Esophagus squamous epithelium (tissue), 5 donors: ENCODE measurements at regions not wholly inside any gene's neighbourhood (a gene's known extent, or its start where the extent isn't known, plus 50 kb on each side); places are given as distances from the start of the nearest gene placed in this dataset.

ENCODE experiments used
- DNase-seq: peaks from one replicate; lab custom pipeline; 2025; lab: John Stamatoyannopoulos, UW
- H3K27ac ChIP-seq, 4 donors: fragments of 200-600 bp; sonication (generic); one replicate each; pipeline ENCODE4 v1.5.1; 2016 to 2019; ENCODE audit warnings: mild to moderate bottlenecking in 1 of 4
- H3K27me3 ChIP-seq, 4 donors: fragments of 200-600 bp; sonication (generic); 1 replicate in 3 of 4; 2 replicates in 1 of 4; pipeline versions ENCODE4 v1.5.1 to v1.6.0; 2017 to 2021; ENCODE audit warnings: antibody characterized with exemption in 1 of 4
- H3K36me3 ChIP-seq, 3 donors: fragments of 200-600 bp; sonication (generic); one replicate each; pipeline ENCODE4 v1.5.1; 2016 to 2019
- H3K4me1 ChIP-seq, 3 donors: fragments of 200-600 bp; sonication (generic); one replicate each; pipeline ENCODE4 v1.5.1; 2017 to 2019
- H3K4me3 ChIP-seq, 4 donors: fragments of 200-600 bp; sonication (generic); 1 replicate in 3 of 4; 2 replicates in 1 of 4; pipeline ENCODE4 v1.5.1; 2016 to 2019; ENCODE audit warnings: mild to moderate bottlenecking in 2 of 4, moderate library complexity in 1 of 4
- H3K9me3 ChIP-seq, 3 donors: fragments of 200-600 bp; sonication (generic); one replicate each; pipeline ENCODE4 v1.5.1; 2016 to 2019
- POLR2A ChIP-seq, 4 donors: fragments of 450-650 bp; IDR thresholded peaks; one replicate each; pipeline ENCODE4 v1.6.1; 2017; ENCODE audit warnings: antibody characterized with exemption in 4 of 4, mild to moderate bottlenecking in 4 of 4, moderate library complexity in 3 of 4
- whole genome bisulfite sequencing, 2 donors: methylation state at CpG; one replicate each; pipeline ENCODE4 v1.1.5; 2018; 5-methylcytosine and 5-hydroxymethylcytosine counted together
- intact Hi-C: fragments of 100-400 bp; cut with DNase I; formaldehyde crosslinking; loops from one replicate; pipeline ENCODE4 v1.15.0; 2022
- TF ChIP-seq, protein P1 (sequence below), 6 experiments: fragments of 450-650 bp in 4 of 6; fragments of 200-600 bp in 2 of 6; sonication (generic) in 2 of 6; IDR thresholded peaks; one replicate each; pipeline ENCODE4 v1.5.1; 2016 to 2019; ENCODE audit warnings: antibody characterized with exemption in 6 of 6, mild to moderate bottlenecking in 4 of 6, moderate library complexity in 4 of 6
- donor health status: DM: yes; HTN: yes; CAD: no.

DNA sequence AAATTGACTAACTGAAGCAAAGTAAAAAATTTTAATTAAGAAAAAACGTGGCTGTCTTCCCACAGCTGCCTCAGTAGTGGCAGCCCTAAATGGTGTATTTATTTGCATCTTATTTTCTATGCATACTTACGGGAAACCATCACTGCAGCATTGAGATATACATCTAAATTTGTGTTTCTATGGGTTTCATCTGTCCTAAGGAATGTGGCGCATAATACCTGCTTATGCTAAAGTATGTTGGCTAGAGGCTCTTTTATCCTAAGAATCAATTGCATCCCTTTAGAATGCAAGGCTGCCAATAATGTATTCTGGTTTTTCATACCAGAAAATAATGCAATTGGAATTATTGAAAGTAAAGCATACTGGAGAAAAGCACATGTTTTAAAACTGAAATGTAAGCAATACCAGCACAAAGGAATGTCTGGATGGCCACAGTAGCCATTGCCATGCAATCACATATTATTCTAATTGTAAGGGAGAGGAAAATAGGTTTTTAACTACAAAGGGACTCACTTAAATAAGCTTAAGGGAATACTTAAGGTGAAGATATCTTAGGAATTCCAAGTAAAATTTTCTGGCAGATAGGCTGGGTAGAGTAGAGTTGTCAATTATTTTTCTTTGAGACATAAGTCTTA lies 834.5 kb upstream of the NECTIN3 start:
- Histone ChIP-seq H3K4me1 (no peaks in the 10 kb centered on the region), H3K9me3 (no peaks in the 10 kb centered on the region), H3K27ac (no peak overlapping the region), H3K36me3 (no peaks in the 10 kb centered on the region), H3K4me3 (no peak overlapping the region), H3K27me3 (no peaks in the 10 kb centered on the region)
- DNase-seq, result no peak
- WGBS, 2 donors, result 47 to 52% methylated on average over 3 of the region's 3 CpGs
- TF ChIP-seq POLR2A (IDR thresholded peaks at IDR 0.05), result no peak
- TF ChIP-seq, protein P1, sequence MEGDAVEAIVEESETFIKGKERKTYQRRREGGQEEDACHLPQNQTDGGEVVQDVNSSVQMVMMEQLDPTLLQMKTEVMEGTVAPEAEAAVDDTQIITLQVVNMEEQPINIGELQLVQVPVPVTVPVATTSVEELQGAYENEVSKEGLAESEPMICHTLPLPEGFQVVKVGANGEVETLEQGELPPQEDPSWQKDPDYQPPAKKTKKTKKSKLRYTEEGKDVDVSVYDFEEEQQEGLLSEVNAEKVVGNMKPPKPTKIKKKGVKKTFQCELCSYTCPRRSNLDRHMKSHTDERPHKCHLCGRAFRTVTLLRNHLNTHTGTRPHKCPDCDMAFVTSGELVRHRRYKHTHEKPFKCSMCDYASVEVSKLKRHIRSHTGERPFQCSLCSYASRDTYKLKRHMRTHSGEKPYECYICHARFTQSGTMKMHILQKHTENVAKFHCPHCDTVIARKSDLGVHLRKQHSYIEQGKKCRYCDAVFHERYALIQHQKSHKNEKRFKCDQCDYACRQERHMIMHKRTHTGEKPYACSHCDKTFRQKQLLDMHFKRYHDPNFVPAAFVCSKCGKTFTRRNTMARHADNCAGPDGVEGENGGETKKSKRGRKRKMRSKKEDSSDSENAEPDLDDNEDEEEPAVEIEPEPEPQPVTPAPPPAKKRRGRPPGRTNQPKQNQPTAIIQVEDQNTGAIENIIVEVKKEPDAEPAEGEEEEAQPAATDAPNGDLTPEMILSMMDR (IDR thresholded peaks at IDR 0.05), result no peak
- intact Hi-C loops, result no loop called here

DNA sequence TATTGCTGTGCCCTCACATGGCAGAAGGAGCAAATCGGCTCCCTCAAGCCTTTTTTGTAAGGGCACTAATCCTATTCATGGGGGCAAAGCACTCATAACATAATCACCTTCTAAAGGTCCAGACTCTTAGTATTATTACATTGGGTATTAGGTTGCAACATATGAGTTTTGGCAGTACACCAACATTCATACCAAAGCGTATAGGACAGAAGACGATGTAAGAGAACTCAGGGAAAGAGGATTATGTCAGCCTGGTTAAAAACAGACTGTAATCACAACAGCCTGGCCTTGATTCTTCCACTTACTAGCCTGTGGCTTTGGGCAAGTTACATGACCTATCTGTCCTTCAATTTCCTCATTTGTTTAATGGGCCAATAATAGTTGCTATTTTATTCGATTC lies 828.5 kb upstream of the NECTIN3 start:
- Histone ChIP-seq H3K27ac (no peak overlapping the region), H3K4me1 (no peaks in the 10 kb centered on the region), H3K9me3 (no peaks in the 10 kb centered on the region), H3K4me3 (no peak overlapping the region), H3K36me3 (no peaks in the 10 kb centered on the region), H3K27me3 (no peaks in the 10 kb centered on the region)
- WGBS, 2 donors, result 67 to 68% methylated on average over 4 of the region's 4 CpGs
- TF ChIP-seq, protein P1 (IDR thresholded peaks at IDR 0.05), result no peak
- no peak for TF ChIP-seq POLR2A (IDR thresholded peaks at IDR 0.05)
- no peak for DNase-seq
- intact Hi-C loops, result no loop called here

DNA sequence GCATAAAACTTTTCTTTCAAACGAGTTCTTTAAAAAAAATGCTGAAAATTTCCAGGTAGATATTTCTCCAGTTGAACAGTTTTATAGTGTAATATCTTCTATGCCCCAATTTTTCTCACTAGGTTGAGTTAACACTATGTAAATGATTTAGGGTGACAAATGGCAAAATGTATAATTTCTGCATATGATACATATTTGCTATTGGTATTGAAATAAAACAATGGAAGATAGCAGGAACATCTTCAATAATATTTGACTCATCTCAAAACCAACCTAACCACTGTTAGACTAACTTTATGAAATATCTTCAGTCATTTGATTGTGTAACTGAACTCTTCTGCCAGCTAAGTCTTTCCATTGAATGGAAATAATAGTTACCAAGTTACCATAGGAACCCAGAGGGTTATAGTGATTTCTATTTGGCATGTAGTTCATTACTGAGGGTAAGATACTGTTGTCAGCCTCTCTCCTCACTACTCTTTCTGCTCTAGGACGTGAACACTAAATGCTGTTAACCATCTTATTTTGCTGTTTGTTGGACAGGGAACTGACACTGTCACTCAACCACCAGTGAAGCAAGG lies 824.7 kb upstream of the NECTIN3 start:
- intact Hi-C loops, result no loop called here

DNA sequence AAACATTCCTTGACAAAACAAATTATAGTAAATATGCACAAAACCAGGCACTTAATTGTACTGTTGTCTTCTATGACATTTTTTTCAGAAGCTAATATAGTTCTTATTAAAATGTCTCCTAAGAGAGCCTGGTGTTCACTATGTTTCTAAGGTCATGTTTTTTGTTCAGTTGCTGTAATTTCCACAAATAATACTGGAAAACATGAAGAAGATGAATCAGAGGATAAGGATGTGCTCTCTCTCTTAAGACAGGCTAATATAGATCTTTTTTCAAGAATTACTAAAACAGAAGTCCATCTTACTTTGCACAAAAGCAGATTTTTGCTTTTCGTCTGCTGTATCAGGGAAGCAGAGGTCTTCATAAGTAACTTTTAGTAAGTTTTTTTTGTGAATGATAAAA lies 823.0 kb upstream of the NECTIN3 start:
- WGBS, 2 donors, result 70 to 82% methylated on average over 1 of the region's 1 CpG
- intact Hi-C loops, result no loop called here

More for the DNA sequence above, 824.7 kb upstream of the NECTIN3 start:
- no peak overlapping the region for H3K27ac ChIP-seq
- TF ChIP-seq, protein P1 (IDR thresholded peaks at IDR 0.05), result no peak
- no peak for TF ChIP-seq POLR2A (IDR thresholded peaks at IDR 0.05)
- no peaks in the 10 kb centered on the region for H3K4me1 ChIP-seq
- H3K9me3 ChIP-seq, result no peaks in the 10 kb centered on the region
- no peaks in the 10 kb centered on the region for H3K36me3 ChIP-seq
- H3K4me3 ChIP-seq, result no peak overlapping the region
- no peaks in the 10 kb centered on the region for H3K27me3 ChIP-seq
- WGBS, 2 donors, result 21 to 31% methylated on average over 2 of the region's 2 CpGs
- no peak for DNase-seq

DNA sequence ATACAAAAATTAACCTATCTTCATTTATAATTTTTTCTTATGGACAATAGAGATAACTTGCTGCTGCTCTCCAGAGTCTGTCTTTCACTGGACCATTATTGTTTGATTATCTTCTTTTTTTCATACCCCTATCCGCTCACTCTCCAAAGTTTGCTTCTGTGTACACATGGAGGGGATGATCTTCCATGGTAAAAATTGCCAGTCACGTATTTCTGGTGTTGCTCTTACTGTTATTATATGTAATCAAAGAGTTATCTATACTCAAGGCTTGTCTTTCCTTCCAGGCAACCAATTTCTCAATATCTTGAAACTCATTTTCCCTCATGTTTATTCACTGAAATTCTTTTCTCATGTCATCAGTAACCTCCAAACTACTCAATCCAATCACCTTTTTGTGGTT lies 817.8 kb upstream of the NECTIN3 start:
- TF ChIP-seq, protein P1 (IDR thresholded peaks at IDR 0.05), result no peak
- TF ChIP-seq POLR2A (IDR thresholded peaks at IDR 0.05), result no peak
- Histone ChIP-seq H3K9me3 (no peaks in the 10 kb centered on the region), H3K27ac (no peak overlapping the region), H3K36me3 (no peaks in the 10 kb centered on the region), H3K27me3 (no peaks in the 10 kb centered on the region), H3K4me1 (no peaks in the 10 kb centered on the region), H3K4me3 (no peak overlapping the region)
- intact Hi-C loops, result no loop called here
- no peak for DNase-seq
- WGBS, 2 donors, result 65 to 72% methylated on average over 2 of the region's 2 CpGs

More for the DNA sequence above, 823.0 kb upstream of the NECTIN3 start:
- H3K9me3 ChIP-seq, result no peaks in the 10 kb centered on the region
- no peak overlapping the region for H3K27ac ChIP-seq
- H3K27me3 ChIP-seq, result no peaks in the 10 kb centered on the region
- H3K36me3 ChIP-seq, result no peaks in the 10 kb centered on the region
- DNase-seq, result no peak
- H3K4me1 ChIP-seq, result no peaks in the 10 kb centered on the region
- no peak overlapping the region for H3K4me3 ChIP-seq
- no peak for TF ChIP-seq POLR2A (IDR thresholded peaks at IDR 0.05)
- TF ChIP-seq, protein P1 (IDR thresholded peaks at IDR 0.05), result no peak
